NCI-H510A (cell line): ENCODE measurements at regions not wholly inside any gene's neighbourhood (a gene's known extent, or its start where the extent isn't known, plus 50 kb on each side); places are given as distances from the start of the nearest gene placed in this dataset.

ENCODE experiments used
- DNase-seq: peaks from one replicate; lab custom pipeline; 2025; lab: John Stamatoyannopoulos, UW

- no peak for DNase-seq
These were observed 119.6 kb downstream of the MTX2 start for GRCh38 chr2:176388861-176389260.

GRCh38 chr2:176390276-176391147 lies 121.3 kb downstream of the MTX2 start:
- no peak for DNase-seq

GRCh38 chr2:176391148-176391419 lies 121.8 kb downstream of the MTX2 start:
- no peak for DNase-seq

- no peak for DNase-seq
These were observed 123.0 kb downstream of the MTX2 start for GRCh38 chr2:176392249-176392648.

- DNase-seq: no peak
These were observed 123.6 kb downstream of the MTX2 start for GRCh38 chr2:176392744-176393414.

- DNase-seq: no peak
These were observed 126.1 kb downstream of the MTX2 start for GRCh38 chr2:176395273-176395854.

- DNase-seq: no peak
These were observed 129.2 kb downstream of the MTX2 start for GRCh38 chr2:176398243-176399073.

GRCh38 chr2:176399074-176399598 lies 129.9 kb downstream of the MTX2 start:
- no peak for DNase-seq

- no peak for DNase-seq
These were observed 136.2 kb downstream of the MTX2 start for GRCh38 chr2:176405477-176405876.

- no peak for DNase-seq
These were observed 138.5 kb downstream of the MTX2 start for GRCh38 chr2:176407706-176408105.

GRCh38 chr2:176409671-176410070 lies 140.4 kb downstream of the MTX2 start:
- DNase-seq: no peak

GRCh38 chr2:176412136-176412535 lies 142.9 kb downstream of the MTX2 start:
- DNase-seq: no peak

- no peak for DNase-seq
These were observed 144.5 kb downstream of the MTX2 start for GRCh38 chr2:176413786-176414185.

- DNase-seq: no peak
These were observed 145.4 kb downstream of the MTX2 start for GRCh38 chr2:176414641-176415040.

GRCh38 chr2:176415174-176415895 lies 146.1 kb downstream of the MTX2 start:
- DNase-seq: no peak

GRCh38 chr2:176415937-176416499 lies 146.8 kb downstream of the MTX2 start:
- no peak for DNase-seq

- DNase-seq: no peak
These were observed 149.5 kb downstream of the MTX2 start for GRCh38 chr2:176418768-176419167.

GRCh38 chr2:176419591-176420071 lies 150.4 kb downstream of the MTX2 start:
- no peak for DNase-seq

- DNase-seq: no peak
These were observed 152.2 kb downstream of the MTX2 start for GRCh38 chr2:176421297-176422050.

GRCh38 chr2:176423819-176424218 lies 154.6 kb downstream of the MTX2 start:
- DNase-seq: no peak
